GM12873 (cell line): ENCODE measurements at regions not wholly inside any gene's neighbourhood (a gene's known extent, or its start where the extent isn't known, plus 50 kb on each side); places are given as distances from the start of the nearest gene placed in this dataset.

Experiments used
- TF ChIP-seq, protein P1 (sequence below): IDR thresholded peaks from 2 replicates; pipeline ENCODE4 v1.5.1; 2012; ENCODE audit warnings: low read depth, mild to moderate bottlenecking, moderate library complexity, low read length, control low read depth; ENCODE audit not compliant: insufficient read depth; ENCODE audit errors: missing control alignments

- TF ChIP-seq, protein P1, sequence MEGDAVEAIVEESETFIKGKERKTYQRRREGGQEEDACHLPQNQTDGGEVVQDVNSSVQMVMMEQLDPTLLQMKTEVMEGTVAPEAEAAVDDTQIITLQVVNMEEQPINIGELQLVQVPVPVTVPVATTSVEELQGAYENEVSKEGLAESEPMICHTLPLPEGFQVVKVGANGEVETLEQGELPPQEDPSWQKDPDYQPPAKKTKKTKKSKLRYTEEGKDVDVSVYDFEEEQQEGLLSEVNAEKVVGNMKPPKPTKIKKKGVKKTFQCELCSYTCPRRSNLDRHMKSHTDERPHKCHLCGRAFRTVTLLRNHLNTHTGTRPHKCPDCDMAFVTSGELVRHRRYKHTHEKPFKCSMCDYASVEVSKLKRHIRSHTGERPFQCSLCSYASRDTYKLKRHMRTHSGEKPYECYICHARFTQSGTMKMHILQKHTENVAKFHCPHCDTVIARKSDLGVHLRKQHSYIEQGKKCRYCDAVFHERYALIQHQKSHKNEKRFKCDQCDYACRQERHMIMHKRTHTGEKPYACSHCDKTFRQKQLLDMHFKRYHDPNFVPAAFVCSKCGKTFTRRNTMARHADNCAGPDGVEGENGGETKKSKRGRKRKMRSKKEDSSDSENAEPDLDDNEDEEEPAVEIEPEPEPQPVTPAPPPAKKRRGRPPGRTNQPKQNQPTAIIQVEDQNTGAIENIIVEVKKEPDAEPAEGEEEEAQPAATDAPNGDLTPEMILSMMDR, result no peak
Measured at GRCh38 chr2:191476901-191477300, 201.0 kb upstream of the NABP1 start.

DNA sequence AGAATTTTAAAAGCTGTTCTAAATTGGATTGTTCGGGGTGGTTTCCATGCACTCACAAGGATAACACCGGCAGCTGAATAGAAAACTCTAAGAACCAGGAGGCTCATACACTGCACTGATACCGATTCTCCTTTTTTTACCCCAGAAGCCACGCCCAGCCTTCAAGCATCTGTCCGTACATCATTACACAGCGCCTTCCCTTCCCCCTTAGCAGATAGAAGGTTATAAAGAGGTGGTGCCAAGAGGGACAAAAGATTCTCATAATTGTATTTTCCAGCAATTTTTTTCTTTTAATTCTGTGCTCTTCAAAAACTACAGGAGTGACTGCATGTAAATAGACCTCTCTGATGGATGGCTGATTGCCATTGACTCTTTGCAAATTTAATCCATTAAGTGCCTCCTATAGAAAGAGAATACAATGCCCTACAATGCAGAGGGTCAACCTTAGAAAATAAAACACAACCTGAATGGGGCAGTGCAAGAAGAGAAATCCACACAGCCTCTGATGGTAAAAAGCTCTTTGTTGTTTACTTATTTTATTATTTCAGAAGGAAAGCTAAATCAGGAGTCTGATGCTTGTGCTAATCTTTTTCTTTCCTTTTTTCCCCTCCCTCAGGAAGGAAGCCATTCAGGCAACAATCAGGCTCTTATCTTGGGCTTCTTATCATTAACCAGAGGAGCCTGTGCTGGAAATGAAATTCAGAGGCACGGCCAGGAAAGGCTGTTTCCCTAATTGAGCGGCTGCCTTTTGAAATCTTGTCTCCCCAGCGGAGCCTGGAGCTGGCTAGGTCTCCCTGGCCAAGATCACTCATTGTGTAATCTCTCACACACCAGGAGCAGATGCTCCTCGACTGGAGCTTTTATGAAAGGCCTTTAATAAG, 198.9 kb upstream of the NABP1 start:
- TF ChIP-seq, protein P1, result no peak

- TF ChIP-seq, protein P1, result peak; percentile 7
Measured at GRCh38 chr2:191479680-191480023, 198.3 kb upstream of the NABP1 start.

DNA sequence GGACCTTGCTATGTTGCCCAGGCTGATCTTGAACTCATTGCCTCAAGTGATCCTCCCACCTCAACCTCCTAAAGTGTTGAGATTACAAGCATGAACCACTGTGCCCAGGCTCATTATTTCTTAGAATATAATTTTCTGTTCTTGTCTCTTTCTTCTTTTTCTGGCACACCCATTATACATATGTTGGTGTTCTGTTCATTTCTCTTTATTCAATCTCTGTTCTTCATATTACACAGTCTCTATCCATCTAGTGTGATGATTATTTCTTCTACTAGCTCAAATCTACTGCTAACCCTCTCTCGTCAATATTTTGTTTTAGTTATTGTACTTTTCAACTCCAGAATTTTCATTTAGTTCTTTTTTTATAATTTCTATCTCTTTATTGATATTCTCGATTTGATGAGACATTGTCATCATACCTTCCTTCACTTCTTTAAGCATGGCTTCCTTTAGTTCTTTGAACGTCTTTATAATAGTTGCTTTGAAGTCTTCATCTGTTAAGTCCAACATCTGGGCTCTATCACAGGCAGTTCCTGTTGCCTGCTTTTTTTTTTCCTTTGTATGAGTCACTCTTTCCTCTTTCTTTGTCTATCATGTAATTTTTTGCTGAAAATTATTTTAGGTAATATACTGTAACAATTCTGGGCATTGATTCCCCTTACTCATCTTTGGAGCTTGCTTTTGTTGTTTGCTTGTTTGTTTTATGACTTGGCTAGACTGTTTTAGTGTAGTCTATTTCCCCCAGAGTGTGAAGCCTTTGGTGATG, 196.4 kb upstream of the NABP1 start:
- TF ChIP-seq, protein P1, result no peak

- TF ChIP-seq, protein P1, result no peak
Measured at GRCh38 chr2:191483117-191483516, 194.8 kb upstream of the NABP1 start.

GRCh38 chr2:191486584-191487320, 191.2 kb upstream of the NABP1 start:
- TF ChIP-seq, protein P1, result no peak

DNA sequence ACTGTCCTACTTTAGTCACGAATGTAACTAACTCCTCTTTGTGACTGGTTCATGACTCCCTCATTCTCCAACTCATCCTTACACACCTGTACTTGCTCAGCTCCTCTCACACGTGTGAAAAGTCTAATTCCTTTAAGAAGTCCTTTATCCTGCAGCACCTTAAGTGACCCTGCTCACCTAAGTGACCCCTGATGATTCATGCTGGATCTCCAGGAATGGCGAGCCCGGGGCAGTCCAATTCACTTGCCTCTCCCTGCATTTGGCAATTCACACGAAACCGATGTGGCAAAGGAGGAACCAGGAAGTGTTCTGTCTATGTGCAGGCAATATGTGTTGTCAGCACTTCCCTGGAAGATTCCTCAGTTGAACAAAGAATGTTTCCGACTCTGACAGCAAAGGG, 189.8 kb upstream of the NABP1 start:
- TF ChIP-seq, protein P1, result no peak
